NCI-H2107 treated with DMSO at 0.1 percent for 48 hours (cell line): ENCODE measurements at regions not wholly inside any gene's neighbourhood (a gene's known extent, or its start where the extent isn't known, plus 50 kb on each side); places are given as distances from the start of the nearest gene placed in this dataset.
"Not testable (repeated sequence)": the region's sequence is repeated elsewhere in the genome, so short reads cannot be mapped to it uniquely, and the experiment has no call there.

Source experiments
- DNase-seq: peaks from one replicate; lab custom pipeline; 2025; ENCODE audit not compliant: unreplicated experiment; lab: John Stamatoyannopoulos, UW

DNA sequence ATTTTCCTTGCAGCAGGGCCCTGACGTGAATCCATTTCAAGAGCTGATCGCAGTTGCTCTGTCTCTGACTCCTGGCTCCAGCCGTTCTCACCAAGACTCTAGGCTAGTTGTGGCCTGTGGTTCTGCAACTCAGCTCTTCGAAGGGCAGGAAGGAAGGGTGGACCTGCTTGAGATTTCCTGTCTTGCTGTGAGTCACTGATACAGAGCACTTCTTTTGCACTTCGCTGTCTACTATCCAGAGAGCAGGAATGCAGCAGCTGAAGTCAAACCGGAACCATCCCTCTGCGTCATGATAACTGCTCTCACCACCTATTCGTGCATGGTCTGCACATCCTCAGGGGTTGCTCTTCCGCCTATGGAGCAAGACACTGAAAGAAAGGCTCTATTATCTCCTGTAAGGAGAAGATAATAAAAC, 59.7 kb downstream of the RAP2B start:
- DNase-seq: no peak

DNA sequence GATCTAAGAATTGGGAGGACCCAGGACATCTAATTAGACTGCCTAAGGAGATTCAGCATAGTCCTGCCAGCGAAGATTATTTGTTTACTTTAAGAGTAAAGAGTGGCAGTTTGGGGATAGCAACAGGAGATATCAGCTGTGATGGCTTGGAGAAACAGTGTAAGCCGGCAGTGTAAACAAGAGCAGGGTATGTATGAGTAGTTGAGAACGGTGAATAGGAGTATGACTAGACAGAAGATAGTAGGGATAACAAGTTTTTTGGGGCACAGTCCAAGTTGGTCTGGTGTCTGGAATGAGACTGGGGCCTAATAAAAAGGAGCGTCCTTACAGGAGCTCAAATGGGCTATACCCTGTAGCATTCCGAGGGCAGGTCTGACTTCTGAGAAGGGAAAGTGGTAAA, 64.9 kb downstream of the RAP2B start:
- not testable (repeated sequence) for DNase-seq

DNA sequence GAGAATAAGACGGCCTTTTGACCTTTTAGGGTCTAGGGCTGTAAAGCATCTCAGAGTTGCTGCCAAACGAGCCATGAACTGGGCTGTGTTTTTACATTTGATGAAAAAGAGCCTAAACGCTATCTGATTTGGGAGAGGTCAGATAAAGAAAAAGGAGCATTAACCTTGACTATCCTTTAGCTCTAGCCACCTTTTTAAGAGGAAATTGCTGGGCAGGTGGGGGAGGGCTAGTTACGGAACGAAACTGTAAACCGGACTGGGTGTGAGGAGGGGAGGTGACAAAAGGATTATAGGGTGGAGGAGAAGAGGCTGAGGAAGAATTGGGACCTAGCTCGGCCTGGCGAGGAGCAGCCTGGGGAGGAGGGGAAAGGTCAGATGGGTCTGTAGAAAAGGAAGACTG, 68.4 kb downstream of the RAP2B start:
- DNase-seq: not testable (repeated sequence)

GRCh38 chr3:153231245-153231644, 69.2 kb downstream of the RAP2B start:
- DNase-seq: not testable (repeated sequence)

DNA sequence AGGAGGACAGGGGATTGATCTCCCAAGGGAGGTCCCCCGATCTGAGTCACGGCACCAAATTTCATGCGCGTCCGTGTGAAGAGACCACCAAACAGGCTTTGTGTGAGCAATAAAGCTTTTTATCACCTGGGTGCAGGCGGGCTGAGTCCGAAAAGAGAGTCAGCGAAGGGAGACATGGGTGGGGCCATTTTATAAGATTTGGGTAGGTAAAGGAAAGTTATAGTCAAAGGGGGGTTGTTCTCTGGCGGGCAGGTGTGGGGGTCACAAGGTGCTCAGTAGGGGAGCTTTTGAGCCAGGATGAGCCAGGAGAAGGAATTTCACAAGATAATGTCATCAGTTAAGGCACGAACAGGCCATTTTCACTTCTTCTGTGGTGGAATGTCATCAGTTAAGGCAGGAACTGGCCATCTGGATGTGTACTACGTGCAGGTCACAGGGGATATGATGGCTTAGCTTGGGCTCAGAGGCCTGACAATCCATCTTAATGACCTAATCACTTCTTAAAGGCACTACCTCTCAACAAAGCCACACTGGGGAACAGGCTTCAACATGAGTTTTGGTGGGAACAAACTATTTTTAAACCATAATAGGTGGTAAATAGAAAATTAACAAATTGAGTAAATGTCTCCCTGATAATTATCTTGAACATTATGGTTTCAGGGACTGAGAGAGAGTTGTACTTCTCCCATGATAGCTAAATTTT, 70.2 kb downstream of the RAP2B start:
- DNase-seq: not testable (repeated sequence)

GRCh38 chr3:153232851-153233271, 70.8 kb downstream of the RAP2B start:
- no peak for DNase-seq

DNA sequence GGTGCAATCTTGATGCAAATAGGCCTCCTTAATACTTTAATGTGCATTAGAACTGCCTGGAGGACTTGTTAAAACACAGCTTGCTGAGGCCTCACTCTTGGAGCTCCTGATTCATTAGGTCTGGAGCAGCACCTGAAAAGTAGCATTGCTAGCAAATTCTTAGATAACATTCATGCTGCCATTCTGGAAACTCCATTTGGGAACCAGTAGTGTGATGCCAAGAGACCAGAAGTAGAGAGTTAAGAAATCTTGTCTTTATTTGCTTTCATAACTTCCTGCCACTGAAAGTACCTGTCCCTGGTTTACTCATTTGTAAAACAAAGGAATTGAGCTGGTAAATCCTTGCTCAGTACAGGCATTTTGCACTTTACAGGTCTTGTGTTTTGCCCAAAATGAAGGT, 72.0 kb downstream of the RAP2B start:
- DNase-seq: no peak

DNA sequence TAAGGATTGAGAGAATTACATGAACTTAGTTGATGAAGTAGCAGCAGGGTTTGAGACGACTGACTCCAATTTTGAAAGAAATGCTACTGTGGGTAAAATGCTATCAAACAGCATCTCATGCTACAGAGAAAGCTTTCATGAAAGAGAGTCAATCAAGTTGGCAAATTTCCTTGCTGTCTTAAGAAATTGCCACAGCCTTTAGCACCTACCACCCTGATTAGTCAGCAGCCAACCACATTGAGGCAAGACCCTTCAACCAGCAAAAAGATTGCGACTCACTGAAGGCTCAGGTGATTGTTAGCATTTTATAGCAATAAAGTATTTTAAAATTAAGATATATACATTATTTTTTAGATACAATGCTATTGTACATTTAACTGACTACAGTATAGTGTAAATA, 80.9 kb downstream of the RAP2B start:
- DNase-seq: no peak

GRCh38 chr3:153244961-153245360, 82.9 kb downstream of the RAP2B start:
- DNase-seq: no peak

GRCh38 chr3:153245661-153246060, 83.6 kb downstream of the RAP2B start:
- no peak for DNase-seq

DNA sequence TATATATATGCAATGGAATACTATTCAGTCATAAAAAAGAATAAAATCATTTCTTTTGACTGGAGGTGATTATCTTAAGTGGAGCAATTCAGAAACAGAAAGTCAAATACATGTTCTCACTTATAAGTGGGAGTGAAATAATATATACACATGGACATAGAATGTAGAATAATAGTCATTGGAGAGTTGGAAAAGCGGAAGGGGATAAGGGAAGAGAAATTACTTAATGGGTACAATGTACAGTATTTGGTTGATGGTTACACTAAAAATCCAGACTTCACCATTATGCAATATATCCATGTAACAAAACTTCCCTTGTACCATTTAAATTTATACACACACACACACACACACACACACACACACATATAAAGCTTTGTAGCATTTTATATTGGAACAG, 84.3 kb downstream of the RAP2B start:
- DNase-seq: no peak

GRCh38 chr3:153246806-153247205, 84.8 kb downstream of the RAP2B start:
- no peak for DNase-seq

DNA sequence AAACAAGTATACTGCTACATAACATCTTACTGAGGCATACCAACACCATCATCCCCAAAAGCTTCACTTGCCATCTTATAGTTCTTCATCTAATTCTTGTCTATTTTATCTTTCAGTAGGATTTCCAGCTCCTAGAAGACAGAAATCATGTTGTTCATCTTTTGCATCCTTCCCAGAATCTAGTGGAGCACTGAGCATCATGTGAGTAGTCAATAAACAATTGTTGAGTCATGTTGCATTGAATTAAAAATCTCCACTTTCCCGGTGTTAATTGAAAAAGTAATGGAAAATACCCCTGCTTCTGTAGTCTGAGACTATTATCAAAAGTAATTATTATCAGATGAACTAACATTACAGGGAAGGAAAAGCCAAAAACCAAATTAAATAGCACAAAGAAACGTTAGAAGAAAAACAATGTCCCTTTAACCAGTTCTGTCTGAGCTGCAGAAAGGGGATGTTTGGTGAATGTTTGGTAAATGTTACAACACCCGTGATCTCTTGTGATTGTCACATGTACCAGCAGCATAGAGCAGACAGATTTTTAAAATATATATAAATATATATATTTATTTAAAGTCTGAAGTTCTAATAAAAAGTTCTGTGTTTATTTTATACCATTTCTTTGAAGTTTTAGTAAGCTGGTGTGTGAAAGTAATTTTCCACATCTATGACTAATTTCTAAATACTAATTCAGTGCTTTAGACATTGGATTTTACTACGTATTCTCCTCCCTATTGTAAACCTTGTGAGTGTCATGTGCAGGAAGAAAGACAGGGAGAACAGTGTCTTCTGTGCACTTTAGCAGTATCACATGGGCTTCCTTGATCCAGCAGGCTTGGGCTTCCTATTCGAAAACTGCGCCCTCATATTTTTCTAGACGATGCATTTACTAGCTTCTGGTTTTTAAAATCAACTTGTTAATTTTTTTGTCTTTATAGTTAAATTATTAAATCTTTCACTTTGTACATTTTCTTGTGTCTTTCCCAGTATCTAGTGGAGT, 85.6 kb downstream of the RAP2B start:
- DNase-seq: no peak

DNA sequence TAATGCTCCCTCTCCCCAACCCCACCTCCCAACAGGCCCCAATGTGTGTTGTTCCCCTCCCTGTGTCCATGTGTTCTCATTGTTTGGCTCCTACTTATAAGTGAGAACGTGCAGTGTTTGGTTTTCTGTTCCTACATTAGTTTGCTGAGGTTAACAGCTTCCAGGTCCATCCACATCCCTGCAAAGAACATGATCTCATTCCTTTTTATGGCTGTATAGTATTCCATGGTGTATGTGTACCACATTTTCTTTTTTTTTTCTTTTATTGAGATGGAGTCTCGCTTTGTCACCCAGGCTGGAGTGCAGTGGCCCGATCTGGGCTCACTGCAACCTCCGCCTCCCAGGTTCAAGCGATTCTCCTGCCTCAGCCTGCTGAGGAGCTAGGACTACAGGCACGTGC, 86.8 kb downstream of the RAP2B start:
- not testable (repeated sequence) for DNase-seq

DNA sequence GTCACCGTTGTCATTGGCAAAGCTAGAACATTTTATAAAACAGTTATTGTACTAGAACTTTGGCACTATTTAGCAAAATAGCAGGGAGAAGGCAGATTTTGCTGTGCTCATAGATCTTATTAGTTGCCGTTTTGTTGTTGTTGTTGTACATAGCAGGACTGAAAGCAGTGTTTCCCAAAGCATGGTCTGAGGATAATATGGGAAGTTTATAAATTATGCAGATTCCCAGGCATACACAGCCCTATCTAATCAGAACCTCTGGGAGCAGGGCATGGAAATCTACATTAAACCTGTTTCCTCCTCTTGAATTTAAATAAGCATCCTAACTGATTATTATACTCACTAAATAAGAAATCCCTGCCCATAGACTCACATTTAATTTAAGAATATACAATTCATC, 87.9 kb downstream of the RAP2B start:
- no peak for DNase-seq

DNA sequence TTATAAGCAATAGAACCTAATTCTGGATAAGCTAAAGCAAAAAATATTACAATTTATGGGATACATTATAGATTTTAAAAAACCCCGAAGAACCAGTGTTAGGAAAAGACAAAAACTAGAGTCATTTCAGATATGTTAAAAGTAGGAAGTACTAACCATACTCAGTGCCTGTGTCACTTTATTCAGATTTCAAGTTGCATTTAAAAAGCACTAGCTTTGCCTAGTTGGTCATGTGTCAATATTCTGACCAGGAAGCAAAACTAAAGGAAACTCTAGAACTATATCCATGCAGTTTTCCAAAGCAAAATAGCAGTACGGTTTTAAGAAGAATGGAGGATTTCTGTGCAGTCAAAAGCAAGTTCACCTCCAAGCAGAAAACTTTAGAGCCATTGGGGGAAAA, 88.4 kb downstream of the RAP2B start:
- no peak for DNase-seq

DNA sequence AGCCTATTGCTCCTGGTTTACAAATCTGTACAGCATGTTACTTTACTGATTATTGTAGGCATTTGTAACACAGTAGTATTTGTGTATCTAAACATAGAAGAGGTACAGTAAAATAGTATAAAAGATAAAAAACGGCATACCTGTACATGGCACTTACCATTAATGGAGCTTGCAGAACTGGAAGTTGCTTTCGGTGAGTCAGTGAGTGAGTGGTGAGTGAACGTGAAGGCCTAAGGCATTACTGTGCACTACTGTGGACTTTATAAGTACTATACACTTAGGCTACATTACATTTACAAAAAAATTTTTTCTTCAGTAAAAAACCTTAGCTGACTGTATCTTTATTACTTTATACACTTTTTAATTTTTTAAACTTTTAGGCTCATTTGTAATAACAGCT, 90.9 kb downstream of the RAP2B start:
- DNase-seq: no peak

GRCh38 chr3:153254361-153254760, 92.3 kb downstream of the RAP2B start:
- DNase-seq: no peak

- DNase-seq: no peak
Observed at GRCh38 chr3:153257673-153258351, 95.8 kb downstream of the RAP2B start.

- no peak for DNase-seq
Observed at GRCh38 chr3:153259956-153260355, 97.9 kb downstream of the RAP2B start.

GRCh38 chr3:153260681-153261080, 98.7 kb downstream of the RAP2B start:
- DNase-seq: no peak

DNA sequence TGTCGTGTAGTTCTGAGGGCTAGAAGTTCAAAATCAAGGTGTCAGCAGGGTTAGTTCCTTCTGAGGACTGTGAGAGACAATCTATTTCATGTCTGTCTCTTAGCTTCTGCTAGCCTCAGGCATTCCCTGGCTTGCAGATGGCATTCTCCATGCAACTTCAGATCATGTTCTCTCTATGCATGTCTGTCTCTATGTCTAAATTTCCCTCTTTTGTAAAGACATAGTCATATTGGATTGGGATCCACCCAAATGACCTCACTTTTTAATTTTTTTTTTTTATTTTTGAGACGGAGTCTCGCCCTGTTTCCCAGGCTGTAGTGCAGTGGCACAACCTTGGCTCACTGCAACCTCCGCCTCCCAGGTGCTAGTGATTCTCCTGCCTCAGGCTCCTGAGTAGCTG, 104.6 kb downstream of the RAP2B start:
- DNase-seq: no peak
